A673 (cell line): ENCODE measurements at regions not wholly inside any gene's neighbourhood (a gene's known extent, or its start where the extent isn't known, plus 50 kb on each side); places are given as distances from the start of the nearest gene placed in this dataset.

ENCODE experiments used
- EZH2 ChIP-seq: fragments of 200-600 bp; sonication (generic); IDR thresholded peaks from 2 replicates; pipeline ENCODE4 v1.6.1; 2017; ENCODE audit warnings: borderline replicate concordance, low read depth, mild to moderate bottlenecking, mixed read lengths, antibody characterized with exemption, low read length; ENCODE audit not compliant: poor library complexity, severe bottlenecking
- TF ChIP-seq, protein P1 (sequence below): fragments of 300-800, 200-600 bp; sonication (generic); conservative IDR thresholded peaks from 2 replicates; pipeline ENCODE4 v1.5.1; 2017; ENCODE audit warnings: low read depth, mild to moderate bottlenecking, antibody characterized with exemption, low read length, moderate library complexity, mixed read lengths

DNA sequence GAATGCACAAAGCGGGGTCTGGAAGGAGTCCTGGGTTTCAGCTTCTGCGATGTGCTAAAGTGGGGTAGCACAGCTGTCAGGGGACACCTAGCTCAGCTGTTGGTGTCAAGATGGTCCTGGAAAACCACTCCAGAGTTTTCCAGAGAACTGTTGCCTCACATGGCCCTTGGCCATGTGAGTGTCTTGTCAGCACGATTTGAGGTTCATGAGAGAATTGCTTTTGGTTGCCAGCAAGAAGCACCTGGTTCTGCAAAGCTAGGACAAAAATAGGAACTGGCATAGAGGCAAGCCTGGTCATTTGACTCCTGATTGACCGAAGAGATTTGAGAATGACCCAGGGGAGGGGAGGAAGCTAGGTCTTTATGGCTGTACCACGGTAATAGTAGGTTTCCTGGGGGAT, 50.4 kb upstream of the CTLA4 start:
- TF ChIP-seq EZH2 = no peak
- TF ChIP-seq, protein P1, sequence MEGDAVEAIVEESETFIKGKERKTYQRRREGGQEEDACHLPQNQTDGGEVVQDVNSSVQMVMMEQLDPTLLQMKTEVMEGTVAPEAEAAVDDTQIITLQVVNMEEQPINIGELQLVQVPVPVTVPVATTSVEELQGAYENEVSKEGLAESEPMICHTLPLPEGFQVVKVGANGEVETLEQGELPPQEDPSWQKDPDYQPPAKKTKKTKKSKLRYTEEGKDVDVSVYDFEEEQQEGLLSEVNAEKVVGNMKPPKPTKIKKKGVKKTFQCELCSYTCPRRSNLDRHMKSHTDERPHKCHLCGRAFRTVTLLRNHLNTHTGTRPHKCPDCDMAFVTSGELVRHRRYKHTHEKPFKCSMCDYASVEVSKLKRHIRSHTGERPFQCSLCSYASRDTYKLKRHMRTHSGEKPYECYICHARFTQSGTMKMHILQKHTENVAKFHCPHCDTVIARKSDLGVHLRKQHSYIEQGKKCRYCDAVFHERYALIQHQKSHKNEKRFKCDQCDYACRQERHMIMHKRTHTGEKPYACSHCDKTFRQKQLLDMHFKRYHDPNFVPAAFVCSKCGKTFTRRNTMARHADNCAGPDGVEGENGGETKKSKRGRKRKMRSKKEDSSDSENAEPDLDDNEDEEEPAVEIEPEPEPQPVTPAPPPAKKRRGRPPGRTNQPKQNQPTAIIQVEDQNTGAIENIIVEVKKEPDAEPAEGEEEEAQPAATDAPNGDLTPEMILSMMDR = no peak
